Pancreas (tissue), 10 donors: ENCODE measurements at regions not wholly inside any gene's neighbourhood (a gene's known extent, or its start where the extent isn't known, plus 50 kb on each side); places are given as distances from the start of the nearest gene placed in this dataset.

ENCODE experiments used
- ATAC-seq, 4 donors: fragments of 200-7000 bp; cut with Tn5 transposase; one replicate each; pipeline versions ENCODE4 v1.8.0 to v1.9.1; 2020; ENCODE audit warnings: mild to moderate bottlenecking in 4 of 4, moderate library complexity in 4 of 4
- DNase-seq, 6 donors: peaks; one replicate each; pipeline ENCODE4 v3.0.0-alpha.2; 2020
- FAIRE-seq: peaks from 2 replicates; lab custom pipeline; 2012; peaks lifted over from hg19 to GRCh38; lab: Jason Lieb, UNC
- H3K27ac ChIP-seq, 4 donors: fragments of 200-600 bp; sonication (generic); 1 replicate in 3 of 4; 2 replicates in 1 of 4; pipeline versions ENCODE4 v1.5.0 to v1.8.0; 2020
- H3K27me3 ChIP-seq, 4 donors: fragments of 200-600 bp; one replicate each; pipeline ENCODE4 v1.8.0; 2021
- H3K36me3 ChIP-seq, 3 donors: fragments of 200-600 bp; sonication (generic) in 1 of 3; one replicate each; pipeline versions ENCODE4 v1.5.0 to v1.8.0; 2020 to 2021
- H3K4me1 ChIP-seq, 3 donors: fragments of 200-600 bp; one replicate each; pipeline ENCODE4 v1.8.0; 2021
- H3K4me3 ChIP-seq, 4 donors: fragments of 200-600 bp; sonication (generic) in 2 of 4; one replicate each; pipeline versions ENCODE4 v1.5.0 to v1.8.0; 2020 to 2021
- H3K9me3 ChIP-seq, 4 donors: fragments of 200-600 bp; one replicate each; pipeline ENCODE4 v1.8.0; 2021
- WGBS, 2 donors: extraction: QIAGEN DNeasy Blood & Tissue Kit; methylation state at CpG; one replicate each; pipeline ENCODE4 v1.1.7; 2013; 5-methylcytosine and 5-hydroxymethylcytosine counted together
- intact Hi-C, 3 donors: fragments of 100-400 bp; cut with DNase I; formaldehyde crosslinking; loops; one replicate each; pipeline versions ENCODE4 v1.11.1 to v1.14.2; 2022
- TF ChIP-seq, protein P1 (sequence below), 4 donors: fragments of 200-600 bp; sonication (generic) in 3 of 4; IDR thresholded peaks; one replicate each; pipeline versions ENCODE4 v1.5.0 to v1.8.0; 2021; ENCODE audit warnings: antibody characterized with exemption in 4 of 4
- donor health status: healthy with polysubstance abuse.
- donor health status: DM: no; HTN: no; CAD: no; lungs with moderate emphysema.
- donor health status: DM: no; HTN: no; CAD: no.
- donor health status: control.
- donor health status: control.
- donor health status: Bipolar disorder and iron deficiency.
- donor health status: DM: yes; HTN: yes; CAD: no.
- donor health status: DM: no; HTN: no; CAD: no.
- donor health status: DM: no; HTN: no; CAD: no.
- donor health status: DM: yes; HTN: yes; CAD: no.

GRCh38 chr12:127411981-127412380, 855.0 kb upstream of the TMEM132C start:
- Histone ChIP-seq H3K4me3 (no peak overlapping the region), H3K4me1 (no peaks in the 10 kb centered on the region), H3K9me3 (no peaks in the 10 kb centered on the region), H3K27me3 (no peaks in the 10 kb centered on the region), H3K27ac (no peak overlapping the region), H3K36me3 (no peaks in the 10 kb centered on the region)
- TF ChIP-seq, protein P1, sequence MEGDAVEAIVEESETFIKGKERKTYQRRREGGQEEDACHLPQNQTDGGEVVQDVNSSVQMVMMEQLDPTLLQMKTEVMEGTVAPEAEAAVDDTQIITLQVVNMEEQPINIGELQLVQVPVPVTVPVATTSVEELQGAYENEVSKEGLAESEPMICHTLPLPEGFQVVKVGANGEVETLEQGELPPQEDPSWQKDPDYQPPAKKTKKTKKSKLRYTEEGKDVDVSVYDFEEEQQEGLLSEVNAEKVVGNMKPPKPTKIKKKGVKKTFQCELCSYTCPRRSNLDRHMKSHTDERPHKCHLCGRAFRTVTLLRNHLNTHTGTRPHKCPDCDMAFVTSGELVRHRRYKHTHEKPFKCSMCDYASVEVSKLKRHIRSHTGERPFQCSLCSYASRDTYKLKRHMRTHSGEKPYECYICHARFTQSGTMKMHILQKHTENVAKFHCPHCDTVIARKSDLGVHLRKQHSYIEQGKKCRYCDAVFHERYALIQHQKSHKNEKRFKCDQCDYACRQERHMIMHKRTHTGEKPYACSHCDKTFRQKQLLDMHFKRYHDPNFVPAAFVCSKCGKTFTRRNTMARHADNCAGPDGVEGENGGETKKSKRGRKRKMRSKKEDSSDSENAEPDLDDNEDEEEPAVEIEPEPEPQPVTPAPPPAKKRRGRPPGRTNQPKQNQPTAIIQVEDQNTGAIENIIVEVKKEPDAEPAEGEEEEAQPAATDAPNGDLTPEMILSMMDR (IDR thresholded peaks at IDR 0.05): no peak
- ATAC-seq (no peak), FAIRE-seq (no peak), DNase-seq (no peak)
- WGBS, 2 donors: 82 to 90% methylated on average over 11 of the region's 11 CpGs
- intact Hi-C loops: no loop called here

DNA sequence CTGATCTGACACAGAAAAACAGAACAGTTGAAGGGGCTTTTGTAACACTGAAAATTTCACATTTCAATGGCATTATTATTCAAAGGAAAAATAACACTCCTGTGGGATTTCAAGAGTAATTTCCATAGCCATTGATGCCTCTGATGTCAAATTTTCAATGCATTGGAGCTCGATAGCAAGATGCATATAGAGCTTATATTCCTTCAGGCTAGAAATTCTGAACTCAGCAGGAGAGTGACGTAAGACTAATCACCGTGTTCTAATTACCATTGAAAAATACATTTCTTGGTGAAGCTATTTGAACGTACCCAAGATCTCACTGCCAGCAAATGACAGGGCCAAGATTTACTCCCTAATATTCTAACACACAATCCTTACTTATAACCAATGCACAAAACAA, 854.1 kb upstream of the TMEM132C start:
- Histone ChIP-seq H3K36me3 (no peaks in the 10 kb centered on the region), H3K27me3 (no peaks in the 10 kb centered on the region), H3K4me1 (no peaks in the 10 kb centered on the region), H3K9me3 (no peaks in the 10 kb centered on the region), H3K27ac (no peak overlapping the region), H3K4me3 (no peak overlapping the region)
- DNase-seq (no peak), ATAC-seq (no peak), FAIRE-seq (no peak)
- TF ChIP-seq, protein P1 (IDR thresholded peaks at IDR 0.05): no peak
- intact Hi-C loops: no loop called here
- WGBS, 2 donors: 69 to 73% methylated on average over 4 of the region's 4 CpGs

DNA sequence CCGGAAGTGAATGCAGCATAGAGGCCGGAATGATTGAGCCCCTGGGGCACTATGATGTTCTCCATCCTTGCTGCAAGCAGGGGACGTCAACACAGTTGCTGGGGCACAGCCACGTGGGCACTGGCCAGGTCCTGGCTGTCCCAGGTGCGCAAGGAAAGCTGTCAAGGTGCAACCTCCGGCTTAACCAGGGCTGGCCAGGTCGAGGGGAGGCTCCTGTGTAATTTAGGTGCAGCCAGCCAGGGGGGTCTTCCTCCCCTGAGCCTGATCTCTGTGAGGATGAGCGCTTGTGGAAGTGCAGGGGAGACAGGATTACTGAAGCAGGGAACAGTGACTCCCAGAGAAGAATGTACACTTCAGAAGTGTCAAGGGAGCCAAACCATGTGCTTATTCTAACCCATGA, 852.8 kb upstream of the TMEM132C start:
- TF ChIP-seq, protein P1 (IDR thresholded peaks at IDR 0.05): no peak
- ATAC-seq: no peak
- Histone ChIP-seq H3K27ac (no peak overlapping the region), H3K4me1 (no peaks in the 10 kb centered on the region), H3K4me3 (no peak overlapping the region), H3K27me3 (no peaks in the 10 kb centered on the region), H3K36me3 (no peaks in the 10 kb centered on the region), H3K9me3 (no peaks in the 10 kb centered on the region)
- intact Hi-C loops: no loop called here
- WGBS, 2 donors: 45 to 72% methylated on average over 8 of the region's 8 CpGs
- no peak for FAIRE-seq
- no peak for DNase-seq

GRCh38 chr12:127414636-127415035, 852.3 kb upstream of the TMEM132C start:
- DNase-seq: no peak
- H3K4me1 ChIP-seq: no peaks in the 10 kb centered on the region
- WGBS, 2 donors: 26 to 29% methylated on average over 2 of the region's 2 CpGs
- H3K4me3 ChIP-seq: no peak overlapping the region
- no peak for FAIRE-seq
- intact Hi-C loops: no loop called here
- ATAC-seq: peak in 1 of 4 donors; percentile 30
- H3K27me3 ChIP-seq: no peaks in the 10 kb centered on the region
- H3K36me3 ChIP-seq: no peaks in the 10 kb centered on the region
- no peak overlapping the region for H3K27ac ChIP-seq
- TF ChIP-seq, protein P1 (IDR thresholded peaks at IDR 0.05): no peak
- no peaks in the 10 kb centered on the region for H3K9me3 ChIP-seq

DNA sequence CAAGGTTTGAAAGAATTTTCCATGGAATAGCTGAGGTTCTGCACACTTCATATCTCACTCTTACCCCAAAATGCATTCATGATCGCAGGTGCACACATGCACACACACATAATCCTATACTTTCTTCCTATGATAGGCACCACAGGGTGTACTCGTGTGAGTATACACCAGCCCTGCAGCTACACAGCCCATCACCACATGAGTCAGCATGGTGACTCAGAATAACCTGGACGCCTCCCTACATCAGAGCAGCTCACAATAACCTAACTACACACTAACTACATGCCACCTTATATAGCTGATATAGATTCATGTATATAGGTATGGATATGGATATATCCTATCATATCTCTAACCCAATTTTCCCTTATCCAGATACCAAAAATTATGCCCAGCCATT, 850.2 kb upstream of the TMEM132C start:
- Histone ChIP-seq H3K4me3 (no peak overlapping the region), H3K9me3 (no peaks in the 10 kb centered on the region), H3K27me3 (no peaks in the 10 kb centered on the region), H3K4me1 (no peaks in the 10 kb centered on the region), H3K36me3 (no peaks in the 10 kb centered on the region), H3K27ac (no peak overlapping the region)
- ATAC-seq: no peak
- WGBS, 2 donors: 57 to 66% methylated on average over 3 of the region's 3 CpGs
- no peak for FAIRE-seq
- DNase-seq: no peak
- TF ChIP-seq, protein P1 (IDR thresholded peaks at IDR 0.05): no peak
- intact Hi-C loops: no loop called here
